DND-41 (cell line): ENCODE measurements at regions not wholly inside any gene's neighbourhood (a gene's known extent, or its start where the extent isn't known, plus 50 kb on each side); places are given as distances from the start of the nearest gene placed in this dataset.

Experiments used
- EZH2 ChIP-seq: IDR thresholded peaks from 3 replicates; pipeline ENCODE4 v1.6.1; 2012; ENCODE audit warnings: borderline replicate concordance, low read depth, mild to moderate bottlenecking, moderate library complexity, low read length, inconsistent platforms; ENCODE audit not compliant: severe bottlenecking
- TF ChIP-seq, protein P1 (sequence below): IDR thresholded peaks from 2 replicates; pipeline ENCODE4 v1.5.1; 2012; ENCODE audit warnings: borderline replicate concordance, low read length, moderate library complexity, mild to moderate bottlenecking; ENCODE audit not compliant: poor library complexity, severe bottlenecking; ENCODE audit errors: extremely low read depth

GRCh38 chr12:41936333-41936732 is 208.3 kb downstream of the GXYLT1 start:
- TF ChIP-seq, protein P1, sequence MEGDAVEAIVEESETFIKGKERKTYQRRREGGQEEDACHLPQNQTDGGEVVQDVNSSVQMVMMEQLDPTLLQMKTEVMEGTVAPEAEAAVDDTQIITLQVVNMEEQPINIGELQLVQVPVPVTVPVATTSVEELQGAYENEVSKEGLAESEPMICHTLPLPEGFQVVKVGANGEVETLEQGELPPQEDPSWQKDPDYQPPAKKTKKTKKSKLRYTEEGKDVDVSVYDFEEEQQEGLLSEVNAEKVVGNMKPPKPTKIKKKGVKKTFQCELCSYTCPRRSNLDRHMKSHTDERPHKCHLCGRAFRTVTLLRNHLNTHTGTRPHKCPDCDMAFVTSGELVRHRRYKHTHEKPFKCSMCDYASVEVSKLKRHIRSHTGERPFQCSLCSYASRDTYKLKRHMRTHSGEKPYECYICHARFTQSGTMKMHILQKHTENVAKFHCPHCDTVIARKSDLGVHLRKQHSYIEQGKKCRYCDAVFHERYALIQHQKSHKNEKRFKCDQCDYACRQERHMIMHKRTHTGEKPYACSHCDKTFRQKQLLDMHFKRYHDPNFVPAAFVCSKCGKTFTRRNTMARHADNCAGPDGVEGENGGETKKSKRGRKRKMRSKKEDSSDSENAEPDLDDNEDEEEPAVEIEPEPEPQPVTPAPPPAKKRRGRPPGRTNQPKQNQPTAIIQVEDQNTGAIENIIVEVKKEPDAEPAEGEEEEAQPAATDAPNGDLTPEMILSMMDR = no peak
- TF ChIP-seq EZH2 = no peak
